Stomach (tissue), 4 donors: ENCODE measurements at regions not wholly inside any gene's neighbourhood (a gene's known extent, or its start where the extent isn't known, plus 50 kb on each side); places are given as distances from the start of the nearest gene placed in this dataset.

Experiments used
- POLR2A ChIP-seq, 4 donors: fragments of 450-650 bp; IDR thresholded peaks; one replicate each; pipeline ENCODE4 v1.6.1; 2016; ENCODE audit warnings: antibody characterized with exemption in 4 of 4, control low read depth in 2 of 4, mild to moderate bottlenecking in 1 of 4, moderate library complexity in 1 of 4
- TF ChIP-seq, protein P1 (sequence below), 7 experiments: fragments of 450-650 bp in 4 of 7; fragments of 200-600 bp in 3 of 7; sonication (generic) in 3 of 7; IDR thresholded peaks; one replicate each; pipeline ENCODE4 v1.5.1; 2016 to 2019; ENCODE audit warnings: antibody characterized with exemption in 7 of 7, control low read depth in 2 of 7, mild to moderate bottlenecking in 1 of 7

DNA sequence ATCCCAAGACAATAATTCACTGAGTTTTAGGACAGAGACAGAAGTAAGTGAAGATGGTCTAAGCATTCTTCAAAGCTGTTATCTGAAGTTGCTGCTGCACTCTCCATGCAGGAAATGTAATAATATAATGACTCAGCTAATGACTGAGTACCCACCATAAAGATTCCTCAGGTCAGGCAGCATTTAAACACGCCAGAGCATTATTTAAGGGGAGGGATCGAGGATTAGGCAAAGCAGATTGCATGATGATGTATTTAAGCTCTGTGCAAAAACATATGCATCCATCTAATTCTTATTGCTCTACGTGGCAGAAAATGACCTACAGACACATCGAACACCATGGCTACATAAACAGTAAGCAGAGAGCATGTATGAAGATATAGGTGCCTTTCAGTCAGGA is 216.4 kb downstream of the UNC5CL start:
- TF ChIP-seq POLR2A (IDR thresholded peaks at IDR 0.05): no peak
- TF ChIP-seq, protein P1, sequence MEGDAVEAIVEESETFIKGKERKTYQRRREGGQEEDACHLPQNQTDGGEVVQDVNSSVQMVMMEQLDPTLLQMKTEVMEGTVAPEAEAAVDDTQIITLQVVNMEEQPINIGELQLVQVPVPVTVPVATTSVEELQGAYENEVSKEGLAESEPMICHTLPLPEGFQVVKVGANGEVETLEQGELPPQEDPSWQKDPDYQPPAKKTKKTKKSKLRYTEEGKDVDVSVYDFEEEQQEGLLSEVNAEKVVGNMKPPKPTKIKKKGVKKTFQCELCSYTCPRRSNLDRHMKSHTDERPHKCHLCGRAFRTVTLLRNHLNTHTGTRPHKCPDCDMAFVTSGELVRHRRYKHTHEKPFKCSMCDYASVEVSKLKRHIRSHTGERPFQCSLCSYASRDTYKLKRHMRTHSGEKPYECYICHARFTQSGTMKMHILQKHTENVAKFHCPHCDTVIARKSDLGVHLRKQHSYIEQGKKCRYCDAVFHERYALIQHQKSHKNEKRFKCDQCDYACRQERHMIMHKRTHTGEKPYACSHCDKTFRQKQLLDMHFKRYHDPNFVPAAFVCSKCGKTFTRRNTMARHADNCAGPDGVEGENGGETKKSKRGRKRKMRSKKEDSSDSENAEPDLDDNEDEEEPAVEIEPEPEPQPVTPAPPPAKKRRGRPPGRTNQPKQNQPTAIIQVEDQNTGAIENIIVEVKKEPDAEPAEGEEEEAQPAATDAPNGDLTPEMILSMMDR (IDR thresholded peaks at IDR 0.05): no peak
